ENCODE measurements at regions not wholly inside any gene's neighbourhood (a gene's known extent, or its start where the extent isn't known, plus 50 kb on each side); places are given as distances from the start of the nearest gene placed in this dataset.

- TF ChIP-seq CTCF (IDR thresholded peaks at IDR 0.05), result no peak
- no peak for TF ChIP-seq POLR2AphosphoS5 (IDR thresholded peaks at IDR 0.05)
- no peak for TF ChIP-seq POLR2A (IDR thresholded peaks at IDR 0.05)
These were observed 86.7 kb upstream of the PRMT6 start for GRCh38 chr1:106969731-106970130.
